MM.1S (cell line): ENCODE measurements at regions not wholly inside any gene's neighbourhood (a gene's known extent, or its start where the extent isn't known, plus 50 kb on each side); places are given as distances from the start of the nearest gene placed in this dataset.

Experiments
- EZH2 ChIP-seq: fragments of 300-600 bp; sonication (generic); optimal IDR thresholded peaks from 2 replicates; pipeline ENCODE3; 2017; ENCODE audit warnings: low read depth, mild to moderate bottlenecking, antibody characterized with exemption, low read length, mixed read lengths
- EZH2phosphoT487 ChIP-seq: fragments of 300-600 bp; sonication (generic); IDR thresholded peaks from 2 replicates; pipeline ENCODE4 v1.6.1; 2018; ENCODE audit warnings: antibody characterized with exemption, low read length
- TF ChIP-seq, protein P1 (sequence below): fragments of 300-600 bp; sonication (generic); IDR thresholded peaks from 2 replicates; pipeline ENCODE4 v1.5.1; 2016; ENCODE audit warnings: antibody characterized with exemption, low read length, mixed read lengths

GRCh38 chr12:86827409-86827808 lies 571.2 kb upstream of the MGAT4C start:
- TF ChIP-seq, protein P1, sequence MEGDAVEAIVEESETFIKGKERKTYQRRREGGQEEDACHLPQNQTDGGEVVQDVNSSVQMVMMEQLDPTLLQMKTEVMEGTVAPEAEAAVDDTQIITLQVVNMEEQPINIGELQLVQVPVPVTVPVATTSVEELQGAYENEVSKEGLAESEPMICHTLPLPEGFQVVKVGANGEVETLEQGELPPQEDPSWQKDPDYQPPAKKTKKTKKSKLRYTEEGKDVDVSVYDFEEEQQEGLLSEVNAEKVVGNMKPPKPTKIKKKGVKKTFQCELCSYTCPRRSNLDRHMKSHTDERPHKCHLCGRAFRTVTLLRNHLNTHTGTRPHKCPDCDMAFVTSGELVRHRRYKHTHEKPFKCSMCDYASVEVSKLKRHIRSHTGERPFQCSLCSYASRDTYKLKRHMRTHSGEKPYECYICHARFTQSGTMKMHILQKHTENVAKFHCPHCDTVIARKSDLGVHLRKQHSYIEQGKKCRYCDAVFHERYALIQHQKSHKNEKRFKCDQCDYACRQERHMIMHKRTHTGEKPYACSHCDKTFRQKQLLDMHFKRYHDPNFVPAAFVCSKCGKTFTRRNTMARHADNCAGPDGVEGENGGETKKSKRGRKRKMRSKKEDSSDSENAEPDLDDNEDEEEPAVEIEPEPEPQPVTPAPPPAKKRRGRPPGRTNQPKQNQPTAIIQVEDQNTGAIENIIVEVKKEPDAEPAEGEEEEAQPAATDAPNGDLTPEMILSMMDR, result no peak
- TF ChIP-seq EZH2, result no peak
- no peak for TF ChIP-seq EZH2phosphoT487
